ENCODE measurements at regions not wholly inside any gene's neighbourhood (a gene's known extent, or its start where the extent isn't known, plus 50 kb on each side); places are given as distances from the start of the nearest gene placed in this dataset.
"Not testable (repeated sequence)": the region's sequence is repeated elsewhere in the genome, so short reads cannot be mapped to it uniquely, and the experiment has no call there.

DNA sequence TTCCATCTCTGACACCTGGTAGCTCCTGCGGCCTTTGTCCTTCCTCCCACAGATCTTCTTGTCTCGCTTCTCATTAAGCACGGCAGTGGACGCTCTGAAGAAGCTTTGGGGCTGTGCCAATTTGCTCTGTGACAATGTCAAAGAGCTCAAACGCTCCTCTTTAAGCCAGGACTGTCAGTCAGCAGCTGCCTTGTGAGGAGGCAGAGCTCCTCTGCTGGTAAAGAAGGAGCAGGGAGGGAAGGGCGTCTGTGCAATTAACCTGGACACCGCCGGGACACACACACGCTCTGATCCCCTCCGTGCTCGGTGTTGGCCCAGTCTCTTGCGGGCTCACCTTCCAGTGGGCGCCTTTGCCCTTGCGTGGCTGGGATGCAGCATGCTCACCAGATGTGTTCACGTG is 373.9 kb downstream of the BRD1 start:
- no peak for TF ChIP-seq EZH2 (IDR thresholded peaks at IDR 0.05; ENCODE audit: insufficient read depth, poor library complexity, severe bottlenecking)
- no peak for TF ChIP-seq EZH2phosphoT487 (IDR thresholded peaks at IDR 0.05; ENCODE audit: insufficient read depth, low read depth)
- Histone ChIP-seq H3K27ac (no peak overlapping the region), H3K9me2 (ENCODE audit: insufficient read depth) (no peaks in the 10 kb centered on the region), H3K4me3 (no peak overlapping the region), H3K4me2 (ENCODE audit: unreplicated experiment) (no peak overlapping the region), H3K4me1 (ENCODE audit: insufficient read depth) (no peaks in the 10 kb centered on the region), H4K20me1 (ENCODE audit: insufficient read depth) (no peaks in the 10 kb centered on the region), H3K27me3 (replicated peaks; ENCODE audit: insufficient read depth) (no peaks in the 10 kb centered on the region), H3K9me3 (ENCODE audit: low read depth) (no peaks in the 10 kb centered on the region), H3K79me2 (ENCODE audit: insufficient read depth) (no peaks in the 10 kb centered on the region), H3K36me3 (ENCODE audit: low read depth) (no peaks in the 10 kb centered on the region), H2AFZ (no peak overlapping the region), H3F3A (ENCODE audit: insufficient read depth) (no peaks in the 10 kb centered on the region), H3K9ac (no peak overlapping the region)
- WGBS, 2 experiments (ENCODE audit: low coverage in 1 of 2, low lambda C conversion rate in 2 of 2, missing lambda C conversion rate in 2 of 2) = 24 to 34% methylated on average over 15 of the region's 15 CpGs
- in situ Hi-C loops (cut with MboI) = no loop called here
- no peak for DNase-seq

DNA sequence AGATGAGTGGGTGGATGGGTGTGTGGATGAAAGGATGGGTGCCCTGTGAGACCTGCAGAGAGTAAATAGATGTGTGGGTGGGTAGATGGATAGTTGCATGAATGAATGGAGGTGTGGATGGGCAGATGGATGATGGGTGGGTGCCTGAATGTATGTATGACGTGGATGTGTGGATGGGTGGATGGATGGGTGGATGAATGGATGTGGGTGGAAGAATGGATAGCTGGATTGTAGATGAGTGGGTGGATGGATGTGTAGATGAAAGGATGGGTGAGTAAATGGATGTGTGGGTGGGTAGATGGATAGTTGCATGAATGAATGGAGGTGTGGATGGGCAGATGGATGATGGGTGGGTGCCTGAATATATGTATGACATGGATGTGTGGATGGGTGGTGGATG is 374.7 kb downstream of the BRD1 start:
- H3K27ac ChIP-seq; H3K79me2 ChIP-seq (ENCODE audit: insufficient read depth); H3F3A ChIP-seq (ENCODE audit: insufficient read depth); H2AFZ ChIP-seq; H3K4me1 ChIP-seq (ENCODE audit: insufficient read depth); H4K20me1 ChIP-seq (ENCODE audit: insufficient read depth); H3K4me2 ChIP-seq (ENCODE audit: unreplicated experiment); H3K9ac ChIP-seq; DNase-seq; in situ Hi-C loops (cut with MboI); H3K36me3 ChIP-seq (ENCODE audit: low read depth); H3K27me3 ChIP-seq (replicated peaks; ENCODE audit: insufficient read depth); H3K9me3 ChIP-seq (ENCODE audit: low read depth); H3K9me2 ChIP-seq (ENCODE audit: insufficient read depth); H3K4me3 ChIP-seq: not testable (repeated sequence)
- 17 to 23% methylated on average over 1 of the region's 1 CpG for WGBS, 2 experiments (ENCODE audit: low coverage in 1 of 2, low lambda C conversion rate in 2 of 2, missing lambda C conversion rate in 2 of 2)

DNA sequence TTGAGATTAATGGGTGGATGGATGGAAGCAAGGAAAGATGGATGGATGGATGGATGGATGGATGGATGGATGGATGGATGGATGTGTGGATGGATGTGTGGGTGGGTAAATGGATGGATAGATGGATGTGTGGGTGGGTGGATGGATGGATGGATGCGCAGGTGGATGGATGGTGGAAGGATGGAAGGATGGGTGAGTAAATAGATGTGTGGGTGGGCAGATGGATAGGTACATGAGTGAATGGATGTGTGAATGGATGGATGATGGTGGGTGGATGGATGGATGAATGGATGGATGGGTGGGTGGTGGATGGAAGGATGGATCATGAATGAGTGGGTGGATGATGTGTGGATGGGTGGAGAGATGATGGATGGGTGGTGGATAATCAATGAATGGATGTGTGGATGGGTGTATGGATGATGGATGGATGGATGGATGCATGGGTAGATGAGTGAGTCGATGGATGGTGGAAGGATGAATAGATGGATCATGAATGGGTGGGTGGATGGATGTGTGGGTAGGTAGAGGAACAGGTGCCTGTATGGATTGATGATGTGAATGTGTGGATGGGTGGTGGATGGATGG is 375.2 kb downstream of the BRD1 start:
- Histone ChIP-seq H3F3A (ENCODE audit: insufficient read depth) (no peaks in the 10 kb centered on the region), H3K79me2 (ENCODE audit: insufficient read depth) (no peaks in the 10 kb centered on the region), H3K27ac (no peak overlapping the region), H3K4me2 (ENCODE audit: unreplicated experiment) (no peak overlapping the region), H3K4me1 (ENCODE audit: insufficient read depth) (no peaks in the 10 kb centered on the region), H3K36me3 (ENCODE audit: low read depth) (no peaks in the 10 kb centered on the region), H2AFZ (no peak overlapping the region), H3K27me3 (replicated peaks; ENCODE audit: insufficient read depth) (no peaks in the 10 kb centered on the region), H3K9me3 (ENCODE audit: low read depth) (no peaks in the 10 kb centered on the region), H4K20me1 (ENCODE audit: insufficient read depth) (no peaks in the 10 kb centered on the region), H3K9ac (no peak overlapping the region), H3K9me2 (ENCODE audit: insufficient read depth) (no peaks in the 10 kb centered on the region), H3K4me3 (no peak overlapping the region)
- no peak for DNase-seq
- in situ Hi-C loops (cut with MboI) = no loop called here
- 56 to 60% methylated on average over 2 of the region's 2 CpGs for WGBS, 2 experiments (ENCODE audit: low coverage in 1 of 2, low lambda C conversion rate in 2 of 2, missing lambda C conversion rate in 2 of 2)
- TF ChIP-seq EZH2phosphoT487 (IDR thresholded peaks at IDR 0.05; ENCODE audit: insufficient read depth, low read depth) (no peak), EZH2 (IDR thresholded peaks at IDR 0.05; ENCODE audit: insufficient read depth, poor library complexity, severe bottlenecking) (no peak)

- Histone ChIP-seq H2AFZ (no peak overlapping the region), H3K9me3 (ENCODE audit: low read depth) (no peaks in the 10 kb centered on the region), H3K4me3 (no peak overlapping the region), H3K9me2 (ENCODE audit: insufficient read depth) (no peaks in the 10 kb centered on the region), H3F3A (ENCODE audit: insufficient read depth) (no peaks in the 10 kb centered on the region), H4K20me1 (ENCODE audit: insufficient read depth) (no peaks in the 10 kb centered on the region), H3K36me3 (ENCODE audit: low read depth) (no peaks in the 10 kb centered on the region), H3K79me2 (ENCODE audit: insufficient read depth) (no peaks in the 10 kb centered on the region), H3K4me2 (ENCODE audit: unreplicated experiment) (no peak overlapping the region), H3K27me3 (replicated peaks; ENCODE audit: insufficient read depth) (no peaks in the 10 kb centered on the region), H3K4me1 (ENCODE audit: insufficient read depth) (no peaks in the 10 kb centered on the region), H3K9ac (no peak overlapping the region), H3K27ac (no peak overlapping the region)
- no peak for DNase-seq
- TF ChIP-seq EZH2 (IDR thresholded peaks at IDR 0.05; ENCODE audit: insufficient read depth, poor library complexity, severe bottlenecking) (no peak), EZH2phosphoT487 (IDR thresholded peaks at IDR 0.05; ENCODE audit: insufficient read depth, low read depth) (no peak)
- 19 to 28% methylated on average over 15 to 17 of the region's 17 CpGs for WGBS, 2 experiments (ENCODE audit: low coverage in 1 of 2, low lambda C conversion rate in 2 of 2, missing lambda C conversion rate in 2 of 2)
- in situ Hi-C loops (cut with MboI) = no loop called here
Observed at GRCh38 chr22:49451070-49451840, 376.4 kb downstream of the BRD1 start.
